Stomach (tissue), 8 donors: ENCODE measurements at regions not wholly inside any gene's neighbourhood (a gene's known extent, or its start where the extent isn't known, plus 50 kb on each side); places are given as distances from the start of the nearest gene placed in this dataset.

Experiments
- DNase-seq, 2 donors: peaks; one replicate each; pipeline versions ENCODE4 v3.0.0 to v3.0.0-alpha.2; 2013 to 2019
- H3K27ac ChIP-seq, 5 donors: fragments of 200-600 bp in 4 of 5; sonication (generic) in 4 of 5; one replicate each; pipeline ENCODE4 v1.5.1; 2013 to 2019; ENCODE audit warnings: mild to moderate bottlenecking in 1 of 5, moderate library complexity in 1 of 5
- H3K27me3 ChIP-seq, 3 donors: fragments of 200-600 bp; sonication (generic); one replicate each; pipeline ENCODE4 v1.5.1; 2017 to 2019; ENCODE audit warnings: mixed run types in 1 of 3
- H3K36me3 ChIP-seq, 4 donors: fragments of 200-600 bp; sonication (generic); 1 replicate in 3 of 4; 2 replicates in 1 of 4; pipeline ENCODE4 v1.5.1; 2016 to 2019
- H3K4me1 ChIP-seq, 4 donors: fragments of 200-600 bp; sonication (generic); one replicate each; pipeline ENCODE4 v1.5.1; 2016 to 2019
- H3K4me3 ChIP-seq, 4 donors: fragments of 200-600 bp; sonication (generic) in 3 of 4; one replicate each; pipeline ENCODE4 v1.5.1; 2016 to 2019; ENCODE audit warnings: mild to moderate bottlenecking in 1 of 4
- H3K9me3 ChIP-seq, 4 donors: fragments of 200-600 bp; sonication (generic); one replicate each; pipeline ENCODE4 v1.5.1; 2016 to 2019
- CTCF ChIP-seq, 7 experiments: fragments of 450-650 bp in 4 of 7; fragments of 200-600 bp in 3 of 7; sonication (generic) in 3 of 7; IDR thresholded peaks; one replicate each; pipeline ENCODE4 v1.5.1; 2016 to 2019; ENCODE audit warnings: antibody characterized with exemption in 7 of 7, control low read depth in 2 of 7, mild to moderate bottlenecking in 1 of 7
- EP300 ChIP-seq: sonication (generic); formaldehyde crosslinking; IDR thresholded peaks from one replicate; pipeline ENCODE4 v1.6.1; 2017; ENCODE audit warnings: antibody characterized with exemption
- POLR2A ChIP-seq, 4 donors: fragments of 450-650 bp; IDR thresholded peaks; one replicate each; pipeline ENCODE4 v1.6.1; 2016; ENCODE audit warnings: antibody characterized with exemption in 4 of 4, control low read depth in 2 of 4, mild to moderate bottlenecking in 1 of 4, moderate library complexity in 1 of 4
- POLR2AphosphoS5 ChIP-seq, 3 donors: sonication (generic); formaldehyde crosslinking; IDR thresholded peaks; one replicate each; pipeline ENCODE4 v1.6.1; 2016; ENCODE audit warnings: antibody characterized with exemption in 3 of 3
- WGBS, 5 donors: extraction: QIAGEN DNeasy Blood & Tissue Kit in 3 of 5; methylation state at CpG; one replicate each; pipeline versions ENCODE4 v1.1.5 to v1.1.7; 2013 to 2018; 5-methylcytosine and 5-hydroxymethylcytosine counted together
- intact Hi-C: fragments of 100-400 bp; cut with DNase I; formaldehyde crosslinking; loops from one replicate; pipeline ENCODE4 v1.15.1; 2023; ENCODE audit warnings: low total_unique reads
- donor health status: healthy with polysubstance abuse.
- donor health status: Bipolar disorder and iron deficiency.
- donor health status: healthy.

- H3K9me3 ChIP-seq, result no peaks in the 10 kb centered on the region
- no peak overlapping the region for H3K4me3 ChIP-seq
- no peaks in the 10 kb centered on the region for H3K4me1 ChIP-seq
- no peak for DNase-seq
- intact Hi-C loops, result no loop called here
- 79 to 88% (median 83%) methylated on average over 5 of the region's 5 CpGs for WGBS, 5 donors
- no peaks in the 10 kb centered on the region for H3K27me3 ChIP-seq
- H3K36me3 ChIP-seq, result no peaks in the 10 kb centered on the region
- no peak overlapping the region for H3K27ac ChIP-seq
- no peak for TF ChIP-seq POLR2AphosphoS5 (IDR thresholded peaks at IDR 0.05)
- TF ChIP-seq CTCF (IDR thresholded peaks at IDR 0.05), result no peak
- no peak for TF ChIP-seq POLR2A (IDR thresholded peaks at IDR 0.05)
- no peak for TF ChIP-seq EP300
Observed at GRCh38 chr18:39199231-39199855, 1633.7 kb upstream of the CELF4 start.

DNA sequence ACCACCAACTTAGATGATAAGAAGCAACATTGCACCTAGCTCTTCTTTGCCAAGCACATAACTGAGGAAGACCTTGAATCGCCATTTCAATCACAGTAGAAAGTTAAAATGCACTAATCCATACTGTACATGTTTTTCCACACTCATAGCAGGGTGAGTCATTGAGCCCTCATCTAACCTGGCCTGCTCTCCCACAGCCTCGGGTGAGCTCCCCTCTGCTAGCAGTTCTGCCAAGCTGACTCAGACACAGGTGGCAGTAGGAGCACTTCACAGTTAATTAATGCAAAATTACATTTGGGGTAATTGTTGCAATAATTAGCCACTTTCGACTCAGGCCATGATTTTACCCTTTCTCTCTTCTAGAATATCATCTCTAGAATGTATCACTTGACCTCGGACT is 1632.8 kb upstream of the CELF4 start:
- DNase-seq, result no peak
- intact Hi-C loops, result no loop called here
- TF ChIP-seq CTCF (IDR thresholded peaks at IDR 0.05) (no peak), EP300 (no peak), POLR2AphosphoS5 (IDR thresholded peaks at IDR 0.05) (no peak), POLR2A (IDR thresholded peaks at IDR 0.05) (no peak)
- H3K27me3 ChIP-seq, result no peaks in the 10 kb centered on the region
- WGBS, 5 donors, result 71 to 82% (median 76%) methylated on average over 4 of the region's 4 CpGs
- no peaks in the 10 kb centered on the region for H3K36me3 ChIP-seq
- H3K9me3 ChIP-seq, result no peaks in the 10 kb centered on the region
- no peaks in the 10 kb centered on the region for H3K4me1 ChIP-seq
- no peak overlapping the region for H3K4me3 ChIP-seq
- H3K27ac ChIP-seq, result no peak overlapping the region

DNA sequence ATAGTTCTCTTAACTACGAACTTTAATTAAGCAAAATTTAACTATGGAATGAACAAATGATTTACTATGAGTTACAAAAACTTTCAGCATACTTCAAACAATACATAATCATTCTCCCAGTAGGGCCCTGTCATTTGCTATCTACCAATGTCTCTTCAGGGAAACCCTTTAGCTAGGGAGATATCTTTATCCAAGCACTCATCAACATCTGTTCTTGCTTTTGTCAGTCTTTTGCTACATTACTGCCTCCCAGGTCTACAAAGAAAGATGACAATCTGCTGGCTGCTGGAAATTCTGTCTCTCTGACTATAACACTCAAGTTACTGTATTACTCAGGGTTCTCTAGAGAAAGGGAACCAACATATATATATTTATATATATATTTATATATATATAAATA is 1626.3 kb upstream of the CELF4 start:
- Histone ChIP-seq H3K9me3 (no peaks in the 10 kb centered on the region), H3K27ac (no peak overlapping the region), H3K4me3 (no peak overlapping the region), H3K36me3 (no peaks in the 10 kb centered on the region), H3K27me3 (no peaks in the 10 kb centered on the region), H3K4me1 (no peaks in the 10 kb centered on the region)
- intact Hi-C loops, result no loop called here
- WGBS, 5 donors, result 87 to 96% (median 88%) methylated on average over 1 of the region's 1 CpG
- TF ChIP-seq CTCF (IDR thresholded peaks at IDR 0.05) (no peak), POLR2AphosphoS5 (IDR thresholded peaks at IDR 0.05) (no peak), POLR2A (IDR thresholded peaks at IDR 0.05) (no peak), EP300 (no peak)
- DNase-seq, result no peak

- Histone ChIP-seq H3K27ac (no peak overlapping the region), H3K4me3 (no peak overlapping the region), H3K4me1 (no peaks in the 10 kb centered on the region), H3K27me3 (no peaks in the 10 kb centered on the region), H3K9me3 (no peaks in the 10 kb centered on the region), H3K36me3 (no peaks in the 10 kb centered on the region)
- no peak for TF ChIP-seq EP300
- no peak for TF ChIP-seq POLR2A (IDR thresholded peaks at IDR 0.05)
- no peak for TF ChIP-seq POLR2AphosphoS5 (IDR thresholded peaks at IDR 0.05)
- TF ChIP-seq CTCF (IDR thresholded peaks at IDR 0.05), result no peak
- 92 to 98% (median 97%) methylated on average over 2 of the region's 2 CpGs for WGBS, 5 donors
- intact Hi-C loops, result no loop called here
- DNase-seq, result no peak
Observed at GRCh38 chr18:39191058-39191457, 1625.5 kb upstream of the CELF4 start.
